Nephron (organoid): ENCODE measurements at regions not wholly inside any gene's neighbourhood (a gene's known extent, or its start where the extent isn't known, plus 50 kb on each side); places are given as distances from the start of the nearest gene placed in this dataset.

Experiments used
- H3K27ac Mint-ChIP-seq, 3 experiments: 2 replicates each; pipeline ENCODE4 v1.8.0; 2020; ENCODE audit warnings: mixed read lengths in 3 of 3, mild to moderate bottlenecking in 2 of 3, moderate library complexity in 1 of 3
- H3K27me3 Mint-ChIP-seq: 2 replicates; pipeline ENCODE4 v1.8.0; 2021; ENCODE audit warnings: low read depth, mild to moderate bottlenecking, moderate library complexity, mixed read lengths
- H3K36me3 Mint-ChIP-seq: 2 replicates; pipeline ENCODE4 v1.8.0; 2020; ENCODE audit warnings: low read depth, mixed read lengths
- H3K4me1 Mint-ChIP-seq: 2 replicates; pipeline ENCODE4 v1.8.0; 2020; ENCODE audit warnings: mixed read lengths
- H3K4me3 Mint-ChIP-seq, 3 experiments: 2 replicates each; pipeline ENCODE4 v1.8.0; 2020; ENCODE audit warnings: mild to moderate bottlenecking in 3 of 3, mixed read lengths in 3 of 3, moderate library complexity in 2 of 3
- H3K9me3 Mint-ChIP-seq: 2 replicates; pipeline ENCODE4 v1.8.0; 2020; ENCODE audit warnings: mixed read lengths
- CTCF ChIP-seq, 3 experiments: fragments of 200-600 bp; sonication (generic); IDR thresholded peaks; one replicate each; pipeline ENCODE4 v1.5.0; 2021; ENCODE audit warnings: antibody characterized with exemption in 3 of 3; ENCODE audit not compliant: unreplicated experiment in 3 of 3

- Mint-ChIP-seq H3K36me3 (no peaks in the 10 kb centered on the region), H3K27me3 (peaks cover 7% of the 10 kb centered on the region), H3K9me3 (peaks cover 4% of the 10 kb centered on the region), H3K4me3 (no peak overlapping the region), H3K27ac (no peak overlapping the region), H3K4me1 (peaks cover 5% of the 10 kb centered on the region)
- no peak for TF ChIP-seq CTCF (IDR thresholded peaks at IDR 0.05; ENCODE audit: unreplicated experiment in 3 of 3)
These were observed 150.3 kb upstream of the ADRA1B start for GRCh38 chr5:159765760-159766517.

GRCh38 chr5:159768243-159768642 is 148.0 kb upstream of the ADRA1B start:
- no peak for TF ChIP-seq CTCF (IDR thresholded peaks at IDR 0.05; ENCODE audit: unreplicated experiment in 3 of 3)
- no peak overlapping the region for H3K27ac Mint-ChIP-seq
- peaks cover 4% of the 10 kb centered on the region for H3K9me3 Mint-ChIP-seq
- no peak overlapping the region for H3K4me3 Mint-ChIP-seq
- peaks cover 11% of the 10 kb centered on the region for H3K27me3 Mint-ChIP-seq
- H3K4me1 Mint-ChIP-seq, result peaks cover 8% of the 10 kb centered on the region
- H3K36me3 Mint-ChIP-seq, result no peaks in the 10 kb centered on the region

- H3K4me1 Mint-ChIP-seq, result peaks cover 5% of the 10 kb centered on the region
- no peak for TF ChIP-seq CTCF (IDR thresholded peaks at IDR 0.05; ENCODE audit: unreplicated experiment in 3 of 3)
- H3K36me3 Mint-ChIP-seq, result no peaks in the 10 kb centered on the region
- peak overlapping the region in 1 of 3 experiments; percentile 2 for H3K27ac Mint-ChIP-seq
- H3K9me3 Mint-ChIP-seq, result peaks cover 3% of the 10 kb centered on the region
- peaks cover 32% of the 10 kb centered on the region for H3K27me3 Mint-ChIP-seq
- peak overlapping the region; percentile 61 to 80 (median 78) for H3K4me3 Mint-ChIP-seq
These were observed 143.6 kb upstream of the ADRA1B start for GRCh38 chr5:159772698-159773061.

GRCh38 chr5:159773062-159773924 is 143.0 kb upstream of the ADRA1B start:
- Mint-ChIP-seq H3K36me3 (no peaks in the 10 kb centered on the region), H3K27ac (peak overlapping the region in 1 of 3 experiments; percentile 2), H3K9me3 (no peaks in the 10 kb centered on the region), H3K27me3 (peaks cover 32% of the 10 kb centered on the region), H3K4me1 (peaks cover 5% of the 10 kb centered on the region), H3K4me3 (peak overlapping the region; percentile 61 to 80 (median 78))
- peak in 1 of 3 experiments; percentile 7 for TF ChIP-seq CTCF (IDR thresholded peaks at IDR 0.05; ENCODE audit: unreplicated experiment in 3 of 3)

GRCh38 chr5:159774476-159775031 is 141.7 kb upstream of the ADRA1B start:
- no peak for TF ChIP-seq CTCF (IDR thresholded peaks at IDR 0.05; ENCODE audit: unreplicated experiment in 3 of 3)
- Mint-ChIP-seq H3K27ac (no peak overlapping the region), H3K4me1 (peaks cover 5% of the 10 kb centered on the region), H3K4me3 (no peak overlapping the region), H3K9me3 (no peaks in the 10 kb centered on the region), H3K27me3 (peaks cover 32% of the 10 kb centered on the region), H3K36me3 (no peaks in the 10 kb centered on the region)
